ENCODE measurements at regions not wholly inside any gene's neighbourhood (a gene's known extent, or its start where the extent isn't known, plus 50 kb on each side); places are given as distances from the start of the nearest gene placed in this dataset.

GRCh38 chr1:242623756-242624155, 99.3 kb upstream of the PLD5 start:
- H3K79me2 ChIP-seq (ENCODE audit: control insufficient read depth, low read length) = no peaks in the 10 kb centered on the region
- no peak overlapping the region for H3K27ac ChIP-seq (ENCODE audit: low read depth, low read length)
- no peaks in the 10 kb centered on the region for H3K9me3 ChIP-seq (ENCODE audit: control insufficient read depth, insufficient read depth, low read length)
- no peaks in the 10 kb centered on the region for H3K4me1 ChIP-seq (ENCODE audit: control insufficient read depth, low read length)
- no peaks in the 10 kb centered on the region for H4K20me1 ChIP-seq (ENCODE audit: control insufficient read depth, insufficient read depth, low read depth, low read length)
- no peaks in the 10 kb centered on the region for H3F3A ChIP-seq (ENCODE audit: control insufficient read depth, insufficient read depth)
- no peak overlapping the region for H3K4me3 ChIP-seq (ENCODE audit: low read length)
- no peaks in the 10 kb centered on the region for H3K27me3 ChIP-seq (ENCODE audit: control insufficient read depth, low read length)
- no peaks in the 10 kb centered on the region for H3K9me2 ChIP-seq (replicated peaks; ENCODE audit: control insufficient read depth, low read length)
- H3K4me2 ChIP-seq (ENCODE audit: low read length) = no peak overlapping the region
- no peaks in the 10 kb centered on the region for H3K36me3 ChIP-seq (ENCODE audit: control insufficient read depth, low read length)
- TF ChIP-seq EZH2phosphoT487 (IDR thresholded peaks at IDR 0.05; ENCODE audit: borderline replicate concordance, low read length) (no peak), CTCF (IDR thresholded peaks at IDR 0.05; ENCODE audit: low read depth, low read length, poor library complexity, severe bottlenecking) (no peak)

GRCh38 chr1:242623119-242623518, 98.6 kb upstream of the PLD5 start:
- Histone ChIP-seq H3K79me2 (ENCODE audit: control insufficient read depth, low read length) (no peaks in the 10 kb centered on the region), H3K9me2 (replicated peaks; ENCODE audit: control insufficient read depth, low read length) (no peaks in the 10 kb centered on the region), H3K36me3 (ENCODE audit: control insufficient read depth, low read length) (no peaks in the 10 kb centered on the region), H3K4me1 (ENCODE audit: control insufficient read depth, low read length) (no peaks in the 10 kb centered on the region), H3K4me3 (ENCODE audit: low read length) (no peak overlapping the region), H3K9me3 (ENCODE audit: control insufficient read depth, insufficient read depth, low read length) (no peaks in the 10 kb centered on the region), H3K27me3 (ENCODE audit: control insufficient read depth, low read length) (no peaks in the 10 kb centered on the region), H3F3A (ENCODE audit: control insufficient read depth, insufficient read depth) (no peaks in the 10 kb centered on the region), H3K27ac (ENCODE audit: low read depth, low read length) (no peak overlapping the region), H3K4me2 (ENCODE audit: low read length) (no peak overlapping the region), H4K20me1 (ENCODE audit: control insufficient read depth, insufficient read depth, low read depth, low read length) (no peaks in the 10 kb centered on the region)
- TF ChIP-seq EZH2phosphoT487 (IDR thresholded peaks at IDR 0.05; ENCODE audit: borderline replicate concordance, low read length) (no peak), CTCF (IDR thresholded peaks at IDR 0.05; ENCODE audit: low read depth, low read length, poor library complexity, severe bottlenecking) (no peak)

- no peaks in the 10 kb centered on the region for H4K20me1 ChIP-seq (ENCODE audit: control insufficient read depth, insufficient read depth, low read depth, low read length)
Measured at GRCh38 chr1:242613266-242613815, 88.8 kb upstream of the PLD5 start.

More at GRCh38 chr1:242613266-242613815, 88.8 kb upstream of the PLD5 start:
- Histone ChIP-seq H3K9me2 (replicated peaks; ENCODE audit: control insufficient read depth, low read length) (no peaks in the 10 kb centered on the region), H3K79me2 (ENCODE audit: control insufficient read depth, low read length) (no peaks in the 10 kb centered on the region), H3K27ac (ENCODE audit: low read depth, low read length) (no peak overlapping the region), H3F3A (ENCODE audit: control insufficient read depth, insufficient read depth) (no peaks in the 10 kb centered on the region), H3K36me3 (ENCODE audit: control insufficient read depth, low read length) (no peaks in the 10 kb centered on the region), H3K9me3 (ENCODE audit: control insufficient read depth, insufficient read depth, low read length) (no peaks in the 10 kb centered on the region), H3K4me3 (ENCODE audit: low read length) (no peak overlapping the region), H3K27me3 (ENCODE audit: control insufficient read depth, low read length) (no peaks in the 10 kb centered on the region), H3K4me1 (ENCODE audit: control insufficient read depth, low read length) (no peaks in the 10 kb centered on the region), H3K4me2 (ENCODE audit: low read length) (no peak overlapping the region)
- TF ChIP-seq CTCF (IDR thresholded peaks at IDR 0.05; ENCODE audit: low read depth, low read length, poor library complexity, severe bottlenecking) (no peak), EZH2phosphoT487 (IDR thresholded peaks at IDR 0.05; ENCODE audit: borderline replicate concordance, low read length) (no peak)

All from DOHH2 (cell line).